GM12865 (cell line): ENCODE measurements at regions not wholly inside any gene's neighbourhood (a gene's known extent, or its start where the extent isn't known, plus 50 kb on each side); places are given as distances from the start of the nearest gene placed in this dataset.

Experiments
- DNase-seq: peaks from one replicate; pipeline ENCODE4 v3.0.0; 2010; ENCODE audit warnings: low read depth
- H3K4me3 ChIP-seq: 2 replicates; pipeline ENCODE4 v1.5.1; 2011; ENCODE audit warnings: mild to moderate bottlenecking, low read depth, low read length, control low read depth
- CTCF ChIP-seq: IDR thresholded peaks from 2 replicates; pipeline ENCODE4 v1.5.1; 2011; ENCODE audit warnings: low read length, control low read depth, low read depth, inconsistent platforms; ENCODE audit not compliant: insufficient read depth; ENCODE audit errors: missing control alignments

DNA sequence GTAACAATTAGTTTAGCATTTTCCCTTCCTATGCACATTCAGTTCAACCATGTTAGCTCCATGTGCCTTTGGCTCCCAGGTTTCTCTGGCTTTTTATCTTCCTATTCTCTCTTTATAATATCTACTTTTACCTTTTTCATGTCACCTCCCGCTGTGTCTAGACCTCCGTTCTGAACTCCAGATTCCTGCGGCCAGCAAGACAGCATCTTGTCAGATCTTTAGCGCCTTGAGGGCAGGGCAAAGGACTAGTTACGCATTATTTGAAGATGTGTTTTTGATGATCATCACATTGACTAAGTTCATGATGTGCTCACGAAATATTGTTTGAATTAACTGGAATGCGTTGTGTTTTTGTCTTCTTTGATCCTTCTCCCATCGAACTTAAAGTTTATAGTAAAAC, 1126.8 kb downstream of the CDH11 start:
- no peak overlapping the region for H3K4me3 ChIP-seq
- TF ChIP-seq CTCF: no peak
- DNase-seq: no peak

GRCh38 chr16:63983401-63983800, 1138.5 kb downstream of the CDH11 start:
- H3K4me3 ChIP-seq: no peak overlapping the region
- TF ChIP-seq CTCF: no peak
- DNase-seq: no peak

DNA sequence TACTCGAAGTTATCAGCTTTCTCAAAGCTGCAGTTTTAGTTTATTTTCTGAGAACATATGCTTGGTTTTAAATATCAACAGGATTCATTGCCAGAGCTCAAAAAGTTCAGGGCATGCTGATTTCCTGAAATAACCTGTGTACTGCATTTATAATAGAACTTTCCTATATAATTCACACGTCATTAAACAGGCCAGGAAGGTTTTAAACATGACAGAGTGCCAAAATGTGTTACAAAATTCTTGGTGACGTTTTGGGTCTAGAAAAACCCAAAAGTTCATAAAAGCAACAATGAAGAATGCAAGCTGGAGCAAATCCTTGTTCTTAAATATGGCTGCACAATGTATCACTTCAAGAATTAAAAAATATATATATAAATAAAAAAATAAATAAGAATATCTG, 1139.1 kb downstream of the CDH11 start:
- no peak for DNase-seq
- H3K4me3 ChIP-seq: no peak overlapping the region
- TF ChIP-seq CTCF: no peak

GRCh38 chr16:63982110-63982509, 1139.8 kb downstream of the CDH11 start:
- no peak for TF ChIP-seq CTCF
- H3K4me3 ChIP-seq: no peak overlapping the region
- DNase-seq: no peak

- DNase-seq: no peak
- no peak for TF ChIP-seq CTCF
- no peak overlapping the region for H3K4me3 ChIP-seq
Measured at GRCh38 chr16:63981639-63982038, 1140.2 kb downstream of the CDH11 start.

DNA sequence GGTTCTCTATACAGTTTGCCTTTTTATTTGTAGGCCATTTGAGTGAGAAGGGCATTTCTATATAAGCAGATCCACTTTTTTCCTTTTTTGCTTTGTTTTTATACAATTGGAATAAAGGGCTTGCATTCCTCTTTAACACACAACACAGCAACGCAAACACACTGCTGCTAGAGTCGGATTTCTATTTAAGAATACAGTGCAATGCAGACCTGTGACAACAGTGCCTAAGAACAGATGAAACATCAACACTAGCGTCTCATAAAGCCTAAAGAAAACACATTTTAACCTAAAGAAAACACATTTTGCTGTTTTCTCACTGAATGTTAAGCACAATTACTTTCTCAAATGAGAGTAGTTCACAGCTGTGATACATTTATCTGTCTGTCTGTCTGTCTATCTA, 1141.1 kb downstream of the CDH11 start:
- no peak for TF ChIP-seq CTCF
- no peak for DNase-seq
- no peak overlapping the region for H3K4me3 ChIP-seq

DNA sequence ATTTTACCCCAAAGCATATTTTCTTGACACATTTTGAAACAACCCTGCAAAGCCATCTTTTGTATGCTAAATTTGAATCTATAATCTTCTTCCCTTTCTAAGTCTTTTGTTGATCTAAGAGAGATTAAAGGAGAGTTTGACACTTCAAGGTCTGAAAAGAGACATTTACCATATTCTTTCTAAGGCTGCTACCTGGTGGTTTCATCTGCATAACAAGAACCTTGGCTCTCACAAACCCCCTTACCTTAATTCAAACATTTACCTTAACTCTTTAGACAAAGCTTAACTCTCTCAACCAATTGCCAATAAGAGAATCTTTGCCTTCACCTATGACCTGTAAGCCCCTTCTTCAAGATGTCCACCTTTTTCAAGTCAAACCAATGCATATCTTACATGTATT, 1143.6 kb downstream of the CDH11 start:
- H3K4me3 ChIP-seq: no peak overlapping the region
- no peak for DNase-seq

More for the DNA sequence above, 1143.6 kb downstream of the CDH11 start:
- TF ChIP-seq CTCF: no peak
